IMR-90 (cell line): ENCODE measurements at regions not wholly inside any gene's neighbourhood (a gene's known extent, or its start where the extent isn't known, plus 50 kb on each side); places are given as distances from the start of the nearest gene placed in this dataset.

Experiments
- ATAC-seq: fragments of 200-7000 bp; cut with Tn5 transposase; 2 replicates; pipeline ENCODE4 v1.9.1; 2020; ENCODE audit warnings: low read depth, mild to moderate bottlenecking, moderate library complexity
- BruUV-seq: library from RNA; stranded (reverse); fragments of 400-500 nt; replicated peaks from 2 replicates; lab custom pipeline; 2021; lab: Mats Ljungman, UMichigan
- CTCF ChIA-PET: fragments of 300-600 bp; formaldehyde crosslinking; extraction: SDS; loops from one replicate; lab custom pipeline; 2021; ENCODE audit warnings: antibody characterized with exemption; lab: Yijun Ruan, JAX
- POLR2A ChIA-PET: fragments of 300-600 bp; sonication (Branson Sonifier 250); formaldehyde crosslinking; loops from one replicate; lab custom pipeline; 2022; ENCODE audit warnings: antibody characterized with exemption; ENCODE audit not compliant: unreplicated experiment; lab: Charles Lee
- DNase-seq: peaks from one replicate; pipeline ENCODE4 v3.0.0; 2013
- H2AFZ ChIP-seq: replicated peaks from 2 replicates; pipeline ENCODE3; 2013; ENCODE audit warnings: low read length, mild to moderate bottlenecking; ENCODE audit not compliant: poor library complexity
- H2AK5ac ChIP-seq: 2 replicates; pipeline ENCODE4 v1.6.1; 2013; ENCODE audit warnings: low read depth, low read length, inconsistent platforms
- H2AK9ac ChIP-seq: replicated peaks from 2 replicates; pipeline ENCODE3; 2013; ENCODE audit warnings: mild to moderate bottlenecking, low read depth, low read length, moderate library complexity; ENCODE audit not compliant: poor library complexity
- H2BK120ac ChIP-seq: 2 replicates; pipeline ENCODE4 v1.6.1; 2013; ENCODE audit warnings: low read depth, low read length, inconsistent platforms
- H2BK15ac ChIP-seq: 3 replicates; pipeline ENCODE4 v1.6.1; 2013; ENCODE audit warnings: low read depth, low read length, inconsistent platforms
- H2BK20ac ChIP-seq: 2 replicates; pipeline ENCODE4 v1.6.1; 2013; ENCODE audit warnings: low read depth, mild to moderate bottlenecking, inconsistent platforms, low read length, moderate library complexity
- H2BK5ac ChIP-seq: 2 replicates; pipeline ENCODE4 v1.6.1; 2013; ENCODE audit warnings: mild to moderate bottlenecking, low read depth, low read length, inconsistent platforms; ENCODE audit not compliant: poor library complexity, severe bottlenecking
- H3K14ac ChIP-seq: replicated peaks from 2 replicates; pipeline ENCODE4 v1.6.1; 2013; ENCODE audit warnings: low read depth, low read length, inconsistent platforms
- H3K18ac ChIP-seq: 2 replicates; pipeline ENCODE4 v1.6.1; 2013; ENCODE audit warnings: low read depth, low read length, control low read depth
- H3K23ac ChIP-seq: 2 replicates; pipeline ENCODE4 v1.6.1; 2013; ENCODE audit warnings: low read depth, low read length, inconsistent platforms
- H3K27ac ChIP-seq: 2 replicates; pipeline ENCODE4 v1.5.1; 2013; ENCODE audit warnings: mild to moderate bottlenecking, control low read depth, low read length; ENCODE audit not compliant: insufficient read depth
- H3K27me3 ChIP-seq: 2 replicates; pipeline ENCODE4 v1.6.1; 2013; ENCODE audit warnings: low read length; ENCODE audit not compliant: control insufficient read depth, insufficient read depth
- H3K36me3 ChIP-seq: 2 replicates; pipeline ENCODE4 v1.6.1; 2013; ENCODE audit warnings: low read length, mixed read lengths; ENCODE audit not compliant: control insufficient read depth, insufficient read depth
- H3K4ac ChIP-seq: 2 replicates; pipeline ENCODE4 v1.6.1; 2013; ENCODE audit warnings: low read depth, low read length, inconsistent platforms
- H3K4me1 ChIP-seq: 2 replicates; pipeline ENCODE4 v1.6.1; 2013; ENCODE audit warnings: low read length, mixed read lengths; ENCODE audit not compliant: control insufficient read depth, insufficient read depth
- H3K4me2 ChIP-seq: 2 replicates; pipeline ENCODE4 v1.6.1; 2013; ENCODE audit warnings: low read depth, mild to moderate bottlenecking, control low read depth, low read length, moderate library complexity
- H3K4me3 ChIP-seq: 2 replicates; pipeline ENCODE4 v1.5.1; 2013; ENCODE audit warnings: low read depth, mild to moderate bottlenecking, control low read depth, low read length, moderate library complexity; ENCODE audit not compliant: insufficient read depth
- H3K56ac ChIP-seq: 2 replicates; pipeline ENCODE4 v1.6.1; 2013; ENCODE audit warnings: low read length, inconsistent platforms; ENCODE audit not compliant: insufficient read depth; ENCODE audit errors: extremely low read depth
- H3K79me1 ChIP-seq, 2 experiments: 2 replicates each; pipeline ENCODE4 v1.6.1; 2013; ENCODE audit warnings: low read length in 2 of 2, inconsistent platforms in 1 of 2, low read depth in 1 of 2
- H3K9ac ChIP-seq: 2 replicates; pipeline ENCODE4 v1.6.1; 2013; ENCODE audit warnings: low read depth, low read length, control low read depth
- H3K9me1 ChIP-seq: 2 replicates; pipeline ENCODE4 v1.6.1; 2013; ENCODE audit warnings: low read length, inconsistent platforms; ENCODE audit not compliant: insufficient read depth
- H3K9me3 ChIP-seq: 2 replicates; pipeline ENCODE4 v1.6.1; 2013; ENCODE audit warnings: low read length; ENCODE audit not compliant: control insufficient read depth, insufficient read depth
- H4K20me1 ChIP-seq: 2 replicates; pipeline ENCODE4 v1.6.1; 2013; ENCODE audit warnings: low read length, inconsistent platforms; ENCODE audit not compliant: insufficient read depth
- H4K5ac ChIP-seq: 2 replicates; pipeline ENCODE4 v1.6.1; 2013; ENCODE audit warnings: mild to moderate bottlenecking, low read depth, low read length, control low read depth
- H4K8ac ChIP-seq, 2 experiments: 2 replicates each; pipeline ENCODE4 v1.6.1; 2013; ENCODE audit warnings: low read depth in 2 of 2, low read length in 2 of 2, control low read depth in 1 of 2, inconsistent platforms in 1 of 2
- H4K91ac ChIP-seq: 2 replicates; pipeline ENCODE4 v1.6.1; 2013; ENCODE audit warnings: low read depth, low read length, inconsistent platforms; ENCODE audit not compliant: insufficient read depth
- CEBPB ChIP-seq: IDR thresholded peaks from 2 replicates; pipeline ENCODE4 v1.6.1; 2012; ENCODE audit warnings: low read depth, low read length, improper control_type of control experiment
- MAZ ChIP-seq: IDR thresholded peaks from 2 replicates; pipeline ENCODE4 v1.6.1; 2012; ENCODE audit warnings: low read depth, mild to moderate bottlenecking, low read length, improper control_type of control experiment, moderate library complexity, borderline replicate concordance
- MXI1 ChIP-seq: IDR thresholded peaks from 2 replicates; pipeline ENCODE4 v1.6.1; 2012; ENCODE audit warnings: low read depth, mild to moderate bottlenecking, low read length, moderate library complexity, borderline replicate concordance
- RAD21 ChIP-seq: IDR thresholded peaks from 2 replicates; pipeline ENCODE4 v1.6.1; 2012; ENCODE audit warnings: low read length, improper control_type of control experiment
- RFX5 ChIP-seq: IDR thresholded peaks from 2 replicates; pipeline ENCODE4 v1.8.0; 2012; ENCODE audit warnings: low read depth, mild to moderate bottlenecking, low read length, moderate library complexity
- SMC3 ChIP-seq: fragments of 150-350 bp; IDR thresholded peaks from 2 replicates; pipeline ENCODE4 v1.6.1; 2016; ENCODE audit warnings: low read depth, mild to moderate bottlenecking, antibody characterized with exemption, low read length, moderate library complexity
- dilution Hi-C: fragments of 300-500 bp; cut with HindIII; formaldehyde crosslinking; loops from one replicate; pipeline ENCODE4 v1.14.3; 2018; ENCODE audit warnings: low sequenced_read_pairs; ENCODE audit not compliant: unreplicated experiment
- in situ Hi-C: fragments of 300-500 bp; cut with MboI; formaldehyde crosslinking; loops from 3 replicates; pipeline ENCODE4 v1.14.3; 2019; ENCODE audit warnings: low sequenced_read_pairs, inconsistent platforms, mixed read lengths
- intact Hi-C: fragments of 100-400 bp; cut with micrococcal nuclease; formaldehyde crosslinking; loops from 2 replicates; pipeline ENCODE4 v1.10.0; 2022
- TF ChIP-seq, protein P1 (sequence below): fragments of 150-350 bp; IDR thresholded peaks from 2 replicates; pipeline ENCODE4 v1.6.1; 2017; ENCODE audit warnings: mild to moderate bottlenecking, antibody characterized with exemption, low read length, low read depth

DNA sequence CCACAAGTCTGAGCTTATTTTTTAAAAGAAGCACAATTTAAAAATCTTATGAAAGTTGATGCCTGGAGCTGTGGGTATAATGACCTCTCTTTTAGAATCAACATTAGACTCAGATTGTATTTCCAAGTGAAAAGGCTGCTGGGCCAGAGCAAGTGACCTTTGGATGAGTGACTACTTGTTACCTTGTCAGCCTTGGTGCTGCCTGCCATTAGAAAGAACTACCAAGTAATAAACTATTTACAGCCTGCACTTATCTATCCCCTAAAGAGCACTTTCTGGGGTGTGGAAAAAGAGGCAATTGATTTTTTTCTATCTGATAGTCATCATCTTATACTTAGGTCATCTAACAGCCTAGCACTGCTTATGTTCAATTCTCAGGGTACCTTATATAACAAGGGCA is 134.9 kb upstream of the FBXL17 start:
- no peak for ATAC-seq
- Histone ChIP-seq H2AK9ac (no peak overlapping the region), H3K36me3 (no peaks in the 10 kb centered on the region), H2BK20ac (no peak overlapping the region), H2AFZ (no peak overlapping the region), H2BK5ac (no peak overlapping the region), H3K4ac (no peak overlapping the region), H4K20me1 (no peaks in the 10 kb centered on the region), H3K9ac (no peak overlapping the region), H3K4me3 (no peak overlapping the region), H3K18ac (no peak overlapping the region), H3K27ac (no peak overlapping the region), H4K5ac (no peak overlapping the region), H3K14ac (no peak overlapping the region), H2AK5ac (no peak overlapping the region), H3K9me1 (no peaks in the 10 kb centered on the region), H4K91ac (no peak overlapping the region), H2BK15ac (no peak overlapping the region), H3K9me3 (no peaks in the 10 kb centered on the region), H3K56ac (no peak overlapping the region), H3K23ac (no peak overlapping the region), H3K4me2 (no peak overlapping the region), H3K4me1 (no peaks in the 10 kb centered on the region), H3K79me1 (no peaks in the 10 kb centered on the region), H4K8ac (no peak overlapping the region), H3K27me3 (peaks cover 2% of the 10 kb centered on the region; the same call in 1 of the 2 replicates), H2BK120ac (no peak overlapping the region)
- in situ Hi-C loops (no loop called here), dilution Hi-C loops (no loop called here), intact Hi-C loops (no loop called here)
- ChIA-PET POLR2A (no interaction called here), CTCF (no interaction called here)
- no TSS peak for BruUV-seq
- no peak for DNase-seq
- TF ChIP-seq MXI1 (no peak), MAZ (no peak), RAD21 (no peak), SMC3 (no peak), RFX5 (no peak), CEBPB (no peak)
- TF ChIP-seq, protein P1, sequence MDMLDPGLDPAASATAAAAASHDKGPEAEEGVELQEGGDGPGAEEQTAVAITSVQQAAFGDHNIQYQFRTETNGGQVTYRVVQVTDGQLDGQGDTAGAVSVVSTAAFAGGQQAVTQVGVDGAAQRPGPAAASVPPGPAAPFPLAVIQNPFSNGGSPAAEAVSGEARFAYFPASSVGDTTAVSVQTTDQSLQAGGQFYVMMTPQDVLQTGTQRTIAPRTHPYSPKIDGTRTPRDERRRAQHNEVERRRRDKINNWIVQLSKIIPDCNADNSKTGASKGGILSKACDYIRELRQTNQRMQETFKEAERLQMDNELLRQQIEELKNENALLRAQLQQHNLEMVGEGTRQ: no peak
